B cell (primary cell): ENCODE measurements at regions not wholly inside any gene's neighbourhood (a gene's known extent, or its start where the extent isn't known, plus 50 kb on each side); places are given as distances from the start of the nearest gene placed in this dataset.

Experiments used
- ATAC-seq: fragments of 200-7000 bp; cut with Tn5 transposase; one replicate; pipeline ENCODE4 v1.10.0; 2021; ENCODE audit warnings: low read depth, mild to moderate bottlenecking, moderate number of reproducible peaks, moderate library complexity
- CTCF ChIA-PET: fragments of 350-600 bp; sonication (Branson Sonifier 250); formaldehyde crosslinking; loops from one replicate; lab custom pipeline; 2021; ENCODE audit warnings: antibody characterized with exemption, inconsistent platforms; lab: Charles Lee
- POLR2A ChIA-PET: fragments of 350-600 bp; sonication (Branson Sonifier 250); formaldehyde crosslinking; loops from one replicate; lab custom pipeline; 2021; ENCODE audit warnings: antibody characterized with exemption; lab: Charles Lee
- DNase-seq: peaks from one replicate; pipeline ENCODE4 v3.0.0; 2013
- H2AFZ ChIP-seq: 2 replicates; pipeline ENCODE4 v1.6.1; 2012; ENCODE audit warnings: mild to moderate bottlenecking, low read depth, low read length; ENCODE audit not compliant: insufficient read depth, poor library complexity, severe bottlenecking
- H3K27ac ChIP-seq, 2 donors: 1 replicate in 1 of 2; 2 replicates in 1 of 2; pipeline ENCODE4 v1.5.1; 2012 to 2013; ENCODE audit warnings: low read length in 2 of 2, mild to moderate bottlenecking in 2 of 2, moderate library complexity in 1 of 2
- H3K27me3 ChIP-seq, 4 experiments: fragments of 200-600 bp in 1 of 4; sonication (generic) in 1 of 4; replicated peaks in 1 of 4; 1 replicate in 2 of 4; 2 replicates in 2 of 4; pipeline versions ENCODE4 v1.6.1 to v1.7.0; 2013 to 2016; ENCODE audit warnings: low read length in 3 of 4, mild to moderate bottlenecking in 2 of 4, mixed read lengths in 1 of 4, moderate library complexity in 1 of 4; ENCODE audit not compliant: insufficient read depth in 4 of 4, control insufficient read depth in 3 of 4; ENCODE audit errors: control extremely low read depth in 1 of 4
- H3K36me3 ChIP-seq, 2 experiments: replicated peaks in 1 of 2; 1 replicate in 1 of 2; 2 replicates in 1 of 2; pipeline versions ENCODE4 v1.6.1 to v1.7.1; 2013; ENCODE audit warnings: low read length in 1 of 2; ENCODE audit not compliant: insufficient read depth in 2 of 2, control insufficient read depth in 1 of 2; ENCODE audit errors: control extremely low read depth in 1 of 2, extremely low read depth in 1 of 2
- H3K4me1 ChIP-seq, 2 donors: fragments of 200-600 bp in 1 of 2; sonication (generic) in 1 of 2; 1 replicate in 1 of 2; 2 replicates in 1 of 2; pipeline versions ENCODE4 v1.5.1 to v1.6.1; 2013 to 2017; ENCODE audit warnings: low read length in 2 of 2; ENCODE audit not compliant: control insufficient read depth in 2 of 2, insufficient read depth in 2 of 2
- H3K4me2 ChIP-seq: replicated peaks from 2 replicates; pipeline ENCODE3; 2012; ENCODE audit warnings: mild to moderate bottlenecking, low read depth, low read length; ENCODE audit not compliant: poor library complexity, severe bottlenecking
- H3K4me3 ChIP-seq, 5 experiments: fragments of 200-600 bp in 1 of 5; sonication (generic) in 1 of 5; 1 replicate in 3 of 5; 2 replicates in 2 of 5; pipeline versions ENCODE4 v1.5.1 to v1.7.0; 2011 to 2016; ENCODE audit warnings: low read length in 4 of 5, mild to moderate bottlenecking in 4 of 5, low read depth in 2 of 5, control low read depth in 1 of 5, moderate library complexity in 1 of 5; ENCODE audit not compliant: insufficient read depth in 1 of 5; ENCODE audit errors: control extremely low read depth in 1 of 5, extremely low read depth in 1 of 5
- H3K79me2 ChIP-seq: fragments of 200-600 bp; sonication (generic); one replicate; pipeline ENCODE4 v1.6.0; 2016; ENCODE audit warnings: low read length; ENCODE audit not compliant: control insufficient read depth, insufficient read depth
- H3K9ac ChIP-seq: fragments of 200-600 bp; sonication (generic); 2 replicates; pipeline ENCODE4 v1.6.1; 2017; ENCODE audit warnings: mild to moderate bottlenecking, low read length, moderate library complexity
- H3K9me3 ChIP-seq, 3 donors: one replicate each; pipeline versions ENCODE4 v1.6.1 to v1.7.1; 2013; ENCODE audit warnings: low read length in 2 of 3; ENCODE audit not compliant: control insufficient read depth in 2 of 3, insufficient read depth in 1 of 3; ENCODE audit errors: control extremely low read depth in 1 of 3
- H4K20me1 ChIP-seq: 2 replicates; pipeline ENCODE4 v1.6.0; 2012; ENCODE audit warnings: mild to moderate bottlenecking, low read length; ENCODE audit not compliant: insufficient read depth, control insufficient read depth, poor library complexity, severe bottlenecking
- H3K27ac Mint-ChIP-seq: one replicate; pipeline ENCODE4 v1.8.0; 2021; ENCODE audit warnings: mixed read lengths
- H3K27me3 Mint-ChIP-seq: one replicate; pipeline ENCODE4 v1.8.0; 2021; ENCODE audit warnings: mixed read lengths
- H3K4me1 Mint-ChIP-seq: one replicate; pipeline ENCODE4 v1.8.0; 2021; ENCODE audit warnings: mixed read lengths
- H3K4me3 Mint-ChIP-seq: one replicate; pipeline ENCODE4 v1.8.0; 2021; ENCODE audit warnings: mixed read lengths
- H3K9me3 Mint-ChIP-seq: one replicate; pipeline ENCODE4 v1.8.0; 2022; ENCODE audit warnings: mixed read lengths; ENCODE audit not compliant: insufficient read depth
- CTCF ChIP-seq: fragments of 200-600 bp; IDR thresholded peaks from one replicate; pipeline ENCODE4 v1.8.0; 2022; ENCODE audit warnings: antibody characterized with exemption, mild to moderate bottlenecking
- EZH2 ChIP-seq: IDR thresholded peaks from 2 replicates; pipeline ENCODE4 v1.6.1; 2012; ENCODE audit warnings: borderline replicate concordance, low read depth, mild to moderate bottlenecking, moderate library complexity, low read length; ENCODE audit not compliant: insufficient read depth, poor library complexity, severe bottlenecking
- WGBS: methylation state at CpG from one replicate; pipeline ENCODE4 v1.1.5; 2013; ENCODE audit warnings: missing lambda C conversion rate; ENCODE audit not compliant: insufficient coverage; 5-methylcytosine and 5-hydroxymethylcytosine counted together
- intact Hi-C: fragments of 100-400 bp; cut with micrococcal nuclease; formaldehyde crosslinking; loops from one replicate; pipeline ENCODE4 v1.10.0; 2022

GRCh38 chr21:31604591-31605190 is 54.8 kb upstream of the SOD1 start:
- H3K27me3 Mint-ChIP-seq: peaks cover 11% of the 10 kb centered on the region
- peak; percentile 73 for DNase-seq

More at GRCh38 chr21:31604591-31605190, 54.8 kb upstream of the SOD1 start:
- WGBS: 53% methylated on average over 7 of the region's 11 CpGs
- intact Hi-C loops: loop anchor here (1.0 to 5.0 kb wide), 3 partner anchors 24 to 1262 kb away; no protein-coding TSS in a partner anchor
- Histone ChIP-seq H3K4me3 (no peak overlapping the region), H2AFZ (peak overlapping the region; percentile 17), H3K4me1 (peaks cover 3% of the 10 kb centered on the region in 2 donors), H3K79me2 (no peaks in the 10 kb centered on the region), H3K27me3 (peaks cover 0 to 6% (median 0%) of the 10 kb centered on the region in 4 experiments), H3K9ac (no peak overlapping the region), H3K27ac (no peak overlapping the region), H3K9me3 (no peaks in the 10 kb centered on the region), H4K20me1 (no peaks in the 10 kb centered on the region), H3K4me2 (no peak overlapping the region), H3K36me3 (no peaks in the 10 kb centered on the region)
- ChIA-PET POLR2A (no interaction called here), CTCF (interaction anchor here (0.6 to 3.3 kb wide), 7 partner anchors 23 to 505 kb away, joined by 3 to 17 read pairs (median 5); no protein-coding TSS in a partner anchor)
- peaks cover 2% of the 10 kb centered on the region for H3K4me1 Mint-ChIP-seq
- no peak for TF ChIP-seq EZH2
- TF ChIP-seq CTCF: peak; percentile 92
- no peak overlapping the region for H3K4me3 Mint-ChIP-seq
- H3K9me3 Mint-ChIP-seq: no peaks in the 10 kb centered on the region
- peak; percentile 61 for ATAC-seq
- H3K27ac Mint-ChIP-seq: no peak overlapping the region
